Skin epidermis (tissue), 12 donors: ENCODE measurements at regions not wholly inside any gene's neighbourhood (a gene's known extent, or its start where the extent isn't known, plus 50 kb on each side); places are given as distances from the start of the nearest gene placed in this dataset.

Experiments
- H3K27ac ChIP-seq, 21 experiments: fragments of 200-600 bp; sonication (generic) in 11 of 21; one replicate each; pipeline ENCODE4 v1.5.0; 2020; ENCODE audit warnings: mild to moderate bottlenecking in 3 of 21, inconsistent platforms in 2 of 21, moderate library complexity in 2 of 21
- H3K4me3 ChIP-seq, 7 experiments: fragments of 200-600 bp; sonication (generic) in 2 of 7; one replicate each; pipeline ENCODE4 v1.5.0; 2020; ENCODE audit warnings: inconsistent platforms in 2 of 7, mild to moderate bottlenecking in 2 of 7, moderate library complexity in 1 of 7

DNA sequence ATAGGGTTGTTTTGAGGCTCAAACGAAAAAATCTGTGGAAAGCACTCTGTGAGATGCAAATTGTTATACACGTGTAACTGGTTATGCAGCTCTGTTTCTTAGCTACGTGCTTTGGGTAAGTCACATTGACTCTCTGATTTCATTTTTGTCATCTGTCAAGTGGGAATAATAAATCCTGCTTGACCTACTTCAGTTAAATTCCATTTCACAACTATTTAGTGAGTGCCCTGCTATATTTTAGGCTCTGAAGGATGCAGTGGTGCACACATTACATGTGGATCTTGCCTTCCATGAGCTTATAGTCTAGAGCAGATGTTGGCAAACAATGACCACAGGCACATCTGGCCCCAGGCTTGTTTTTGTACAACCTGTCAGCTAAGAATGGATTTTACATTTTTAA lies 133.6 kb upstream of the PLET1 start:
- H3K4me3 ChIP-seq: no peak overlapping the region

DNA sequence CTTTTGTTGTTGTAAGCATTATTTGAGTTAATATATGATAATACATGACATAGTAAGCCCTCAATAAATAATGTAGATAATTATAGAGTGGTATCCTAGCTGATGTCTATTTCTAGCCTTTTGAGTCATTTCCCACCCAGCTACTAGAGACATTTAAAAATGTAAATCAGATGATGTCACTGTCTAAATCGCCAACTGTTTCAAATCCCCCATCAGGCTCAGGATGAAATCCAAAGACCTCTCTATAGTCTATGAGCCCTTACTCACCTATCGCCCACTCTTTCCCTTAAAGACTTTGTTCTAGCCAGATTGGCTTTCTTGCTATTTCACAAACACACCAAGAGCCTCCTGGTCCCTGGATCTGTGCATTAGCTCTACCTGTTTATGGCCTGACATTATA lies 135.4 kb upstream of the PLET1 start:
- Histone ChIP-seq H3K4me3 (no peak overlapping the region), H3K27ac (no peak overlapping the region)

More for the DNA sequence above, 133.6 kb upstream of the PLET1 start:
- no peak overlapping the region for H3K27ac ChIP-seq

DNA sequence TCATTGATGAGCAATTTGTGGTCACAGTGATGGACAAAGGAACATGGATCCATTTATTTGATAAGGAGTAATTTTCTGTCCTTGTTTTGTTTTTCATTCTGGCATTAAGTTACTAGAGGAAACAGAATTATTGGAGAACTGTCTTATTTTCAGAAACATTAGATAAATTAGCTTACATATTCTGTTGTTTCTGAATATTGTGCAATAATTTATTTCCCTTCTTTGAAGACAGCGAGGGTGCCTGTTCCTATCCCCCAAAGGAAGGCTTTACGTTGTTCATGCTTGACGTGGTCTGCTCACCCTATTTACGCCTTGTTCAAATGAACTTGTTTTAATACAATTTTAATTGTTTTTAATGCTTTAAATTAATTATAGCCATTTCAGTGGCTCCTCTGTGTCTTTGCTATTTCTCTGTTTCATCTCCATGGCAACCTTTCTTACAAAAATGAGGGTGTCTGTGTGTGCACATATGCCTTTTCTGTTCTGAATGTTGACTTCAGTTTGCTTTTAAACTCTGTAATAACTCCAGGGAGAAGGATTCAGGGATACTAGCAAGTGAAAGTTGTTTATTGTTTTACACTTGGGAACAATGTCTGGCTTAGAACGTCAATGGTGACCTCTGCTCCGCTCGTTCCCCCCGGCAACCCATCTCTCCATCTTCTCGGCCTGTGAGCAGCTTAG lies 138.3 kb upstream of the PLET1 start:
- Histone ChIP-seq H3K27ac (no peak overlapping the region), H3K4me3 (no peak overlapping the region)

DNA sequence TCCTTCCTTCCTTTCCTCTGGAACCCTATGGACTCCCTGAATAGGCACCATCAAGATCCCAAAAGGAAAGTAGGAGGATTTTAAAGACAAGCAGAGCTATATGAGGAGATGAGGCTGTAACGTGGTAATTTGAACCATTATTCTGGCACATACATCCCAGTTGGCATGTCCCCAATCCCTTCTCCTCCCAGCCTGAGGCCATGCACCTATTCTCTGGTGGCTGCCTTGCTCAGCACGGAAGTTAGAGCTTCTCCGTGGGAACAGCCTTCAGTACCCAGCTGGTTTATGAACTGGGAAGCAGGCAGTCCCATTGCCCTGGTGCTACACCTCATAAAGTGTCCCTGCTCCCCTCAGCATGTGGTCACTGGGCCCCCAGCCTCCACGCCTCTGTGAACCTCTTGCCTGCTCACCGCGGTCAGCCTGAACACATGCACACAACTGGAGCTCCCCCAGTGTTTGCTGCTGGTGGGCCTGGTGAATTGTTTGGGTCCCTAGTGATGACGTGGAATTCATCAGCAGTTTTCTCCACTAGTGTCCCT lies 139.9 kb upstream of the PLET1 start:
- H3K4me3 ChIP-seq: no peak overlapping the region
- H3K27ac ChIP-seq: no peak overlapping the region

DNA sequence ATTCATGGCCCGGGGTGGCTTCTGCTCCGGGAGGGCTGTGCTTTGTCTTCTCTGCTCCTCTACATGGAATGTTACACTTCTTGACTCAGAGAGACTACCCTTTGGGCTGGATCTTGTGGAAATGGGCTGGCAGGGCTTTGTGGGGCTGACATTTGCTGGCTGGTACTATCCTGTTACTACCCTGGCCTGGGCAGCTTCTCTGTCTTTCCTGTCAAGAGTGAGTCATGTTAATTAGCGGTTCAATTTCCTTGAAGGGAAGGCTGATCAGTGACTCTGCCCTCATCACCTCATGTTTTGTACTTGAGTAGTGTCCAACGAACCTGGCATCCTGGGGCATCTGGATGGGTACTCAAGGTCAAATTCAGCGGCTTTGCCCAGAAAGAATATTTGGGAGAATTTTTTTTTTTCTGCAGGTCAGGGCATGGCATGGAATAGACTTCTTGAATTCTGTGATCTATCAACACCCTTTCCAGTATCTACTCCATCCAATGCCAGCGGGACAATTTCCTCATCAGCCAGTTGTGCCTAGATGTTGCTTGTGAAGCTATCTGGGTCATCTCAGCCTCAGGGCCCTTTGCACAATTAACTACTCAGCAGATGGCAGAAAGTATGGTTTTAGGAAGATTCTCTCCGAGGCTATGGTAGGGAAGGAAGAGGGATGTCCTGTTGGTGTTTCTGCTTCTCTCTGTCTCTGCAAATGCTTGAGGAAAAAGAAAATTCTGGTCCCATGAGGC lies 140.5 kb upstream of the PLET1 start:
- Histone ChIP-seq H3K27ac (no peak overlapping the region), H3K4me3 (no peak overlapping the region)

DNA sequence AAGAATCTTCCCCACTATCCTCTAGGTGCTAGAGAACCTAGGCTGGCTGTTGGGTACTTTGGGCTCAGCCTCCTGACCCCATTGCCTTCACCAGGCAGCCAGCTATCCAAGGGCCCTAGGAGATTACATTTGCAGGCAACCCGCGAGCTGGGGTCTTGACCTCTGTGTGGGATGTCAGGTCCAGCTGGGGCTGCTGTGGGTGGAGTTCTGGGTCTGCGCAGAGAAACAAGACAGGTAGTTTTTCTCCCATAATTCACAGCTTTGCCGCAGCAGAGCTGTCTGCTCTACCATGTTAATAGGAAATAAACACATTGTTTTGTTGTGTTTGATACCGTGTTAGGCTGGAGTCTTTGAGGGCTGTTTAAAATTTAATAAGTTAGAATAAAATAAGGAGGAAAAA lies 142.8 kb upstream of the PLET1 start:
- Histone ChIP-seq H3K4me3 (no peak overlapping the region), H3K27ac (no peak overlapping the region)

DNA sequence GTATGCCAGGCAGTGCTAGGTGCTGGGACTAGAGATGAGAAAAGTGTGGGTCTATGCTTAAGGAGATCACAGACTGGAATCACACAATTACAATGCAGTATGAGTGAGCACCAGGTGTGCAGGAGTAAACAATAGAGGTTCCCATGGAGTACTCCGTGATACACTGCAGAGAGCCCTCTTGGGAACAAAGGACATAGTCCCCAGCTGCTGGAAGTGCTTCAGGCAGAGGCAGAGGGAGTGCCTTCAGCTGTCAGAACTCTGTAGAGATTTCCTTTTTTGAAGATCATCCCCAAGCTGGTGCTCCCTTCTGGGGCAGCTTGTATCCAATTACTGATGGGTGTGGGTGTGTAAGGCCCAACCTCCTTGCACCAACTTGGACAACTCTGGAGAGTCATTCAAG lies 143.5 kb upstream of the PLET1 start:
- no peak overlapping the region for H3K27ac ChIP-seq
- H3K4me3 ChIP-seq: no peak overlapping the region

DNA sequence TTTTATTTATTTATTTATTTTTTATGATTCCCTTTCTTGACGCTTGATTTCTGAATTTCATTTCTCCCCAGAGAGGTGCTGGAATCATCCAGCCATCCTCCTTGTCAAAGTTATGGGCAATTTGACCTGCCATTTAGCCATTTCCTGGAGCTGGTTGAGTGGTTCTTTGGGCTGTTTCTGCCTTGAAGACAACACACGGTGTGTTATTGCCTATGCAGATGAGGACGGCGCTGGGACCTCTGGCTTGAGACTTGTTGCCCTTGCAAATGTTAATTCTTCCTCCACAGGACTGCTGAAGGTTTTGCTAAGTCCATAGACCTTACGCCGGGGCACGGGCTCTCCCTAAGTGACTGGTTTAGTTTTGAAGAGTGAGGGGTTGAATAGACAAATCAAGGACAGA lies 147.9 kb upstream of the PLET1 start:
- Histone ChIP-seq H3K27ac (no peak overlapping the region), H3K4me3 (no peak overlapping the region)

DNA sequence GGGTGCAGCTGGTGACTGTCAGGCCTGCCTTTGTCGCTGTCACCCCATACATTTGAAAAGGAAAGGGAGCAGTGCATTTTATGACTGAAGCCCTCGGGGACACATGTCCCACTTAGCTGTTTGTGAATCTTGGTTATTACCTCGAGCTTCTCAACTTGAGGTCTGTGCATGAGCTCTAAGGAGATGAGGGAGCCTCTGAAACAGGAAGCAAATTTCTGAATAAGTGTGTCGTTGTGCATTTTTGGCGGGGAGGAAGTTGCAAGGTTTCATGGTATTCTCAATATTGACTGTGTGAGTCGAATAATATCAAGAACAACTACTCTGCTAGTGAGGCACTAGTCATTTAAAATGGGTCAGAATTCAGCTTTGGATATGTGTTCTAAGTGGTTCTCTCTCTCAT lies 149.7 kb upstream of the PLET1 start:
- Histone ChIP-seq H3K4me3 (no peak overlapping the region), H3K27ac (no peak overlapping the region)

DNA sequence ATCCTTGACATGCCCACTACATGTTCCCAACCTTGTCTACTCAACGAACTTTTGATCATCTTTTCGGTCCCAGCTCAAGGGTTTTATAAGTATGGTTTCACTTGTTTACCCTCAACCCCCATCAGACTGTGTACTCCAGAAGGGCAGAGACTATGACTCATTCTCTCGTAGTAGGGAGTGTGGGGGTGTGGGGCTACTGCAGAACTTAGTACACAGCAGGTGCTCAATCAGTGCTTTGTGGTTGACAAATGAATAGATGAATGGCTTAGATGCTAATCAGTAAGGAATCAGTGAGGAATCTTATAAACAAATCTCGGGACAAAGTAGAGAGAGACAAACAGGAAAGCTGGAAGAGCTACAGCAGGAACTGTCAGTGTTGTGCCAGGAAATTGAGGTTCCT lies 151.7 kb upstream of the PLET1 start:
- Histone ChIP-seq H3K27ac (no peak overlapping the region), H3K4me3 (no peak overlapping the region)

DNA sequence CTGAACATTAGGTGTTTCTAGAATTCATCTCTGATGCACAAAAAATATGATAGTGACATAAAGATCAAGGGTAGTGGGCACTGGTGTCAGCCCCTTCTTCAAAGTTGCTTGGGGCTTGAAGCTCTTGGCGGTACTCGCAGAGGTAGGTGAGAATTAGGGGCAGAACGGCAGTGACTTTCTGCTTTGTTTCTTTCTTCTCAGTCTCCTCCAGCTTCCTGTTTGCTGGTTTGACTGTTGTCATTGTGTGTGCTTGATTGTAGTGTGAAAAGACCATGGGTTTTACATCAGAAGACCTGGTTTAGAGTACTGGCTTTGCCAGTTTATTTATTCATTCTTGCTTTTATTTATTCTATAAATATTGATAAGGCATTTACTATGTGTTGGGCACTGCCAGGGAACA lies 156.7 kb upstream of the PLET1 start:
- Histone ChIP-seq H3K27ac (no peak overlapping the region), H3K4me3 (no peak overlapping the region)

DNA sequence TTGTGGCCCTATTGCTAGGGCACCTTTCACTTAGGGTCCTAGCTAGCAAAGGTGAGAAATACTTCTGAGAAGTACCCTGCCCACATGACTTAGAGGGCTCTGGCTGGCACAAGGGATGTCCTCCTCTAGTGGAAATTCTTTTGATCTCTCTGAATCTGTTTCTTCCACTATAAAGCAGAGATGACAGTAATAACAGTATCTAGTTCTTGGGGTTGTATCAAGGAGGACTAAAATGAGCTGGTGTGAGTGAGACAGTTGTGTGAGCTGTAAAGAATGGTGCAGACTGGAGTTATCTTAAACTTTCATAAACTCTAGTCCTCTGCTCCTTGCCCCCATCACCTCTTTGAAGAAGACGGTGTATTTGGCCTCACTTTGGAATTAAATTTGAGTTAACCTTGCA lies 157.8 kb upstream of the PLET1 start:
- Histone ChIP-seq H3K4me3 (no peak overlapping the region), H3K27ac (no peak overlapping the region)

DNA sequence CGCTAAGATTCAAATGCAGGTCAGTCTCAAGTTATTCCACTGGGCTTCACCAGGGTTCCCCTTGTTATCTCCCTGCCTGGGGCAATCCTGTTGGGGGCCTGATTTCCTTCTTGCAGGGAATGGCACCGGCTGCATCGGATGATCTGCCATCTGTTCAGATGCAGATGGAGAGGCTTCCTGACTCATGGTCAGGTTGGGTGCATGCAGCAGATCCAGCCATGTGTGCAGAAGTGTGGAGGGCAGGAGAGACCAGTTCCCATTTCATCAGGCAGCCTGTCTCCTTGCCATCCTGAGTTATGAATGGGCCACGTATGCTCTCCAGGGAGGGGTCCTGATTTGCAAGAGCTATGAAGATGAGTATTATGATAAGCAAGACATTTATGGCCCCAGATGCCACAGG lies 161.2 kb upstream of the PLET1 start:
- H3K27ac ChIP-seq: no peak overlapping the region
- H3K4me3 ChIP-seq: no peak overlapping the region

DNA sequence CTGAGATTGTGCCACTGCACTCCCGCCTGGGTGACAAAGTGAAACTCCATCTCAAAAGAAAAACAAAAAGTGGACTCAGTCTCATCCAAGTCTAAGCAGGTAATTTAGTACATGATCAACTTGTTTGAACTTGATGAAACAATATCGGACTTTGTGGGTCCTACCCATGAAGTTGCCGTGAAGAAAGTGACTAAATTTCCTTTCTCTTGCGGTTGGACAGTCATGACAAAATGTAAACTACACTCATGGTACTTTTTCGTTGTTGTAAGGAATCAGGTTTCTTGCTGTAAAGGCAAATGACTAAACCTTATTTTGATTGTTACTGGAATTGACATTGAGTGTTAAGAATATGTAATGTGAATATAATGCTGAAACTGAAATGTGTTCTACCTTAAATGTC lies 164.5 kb upstream of the PLET1 start:
- no peak overlapping the region for H3K27ac ChIP-seq
- H3K4me3 ChIP-seq: no peak overlapping the region

DNA sequence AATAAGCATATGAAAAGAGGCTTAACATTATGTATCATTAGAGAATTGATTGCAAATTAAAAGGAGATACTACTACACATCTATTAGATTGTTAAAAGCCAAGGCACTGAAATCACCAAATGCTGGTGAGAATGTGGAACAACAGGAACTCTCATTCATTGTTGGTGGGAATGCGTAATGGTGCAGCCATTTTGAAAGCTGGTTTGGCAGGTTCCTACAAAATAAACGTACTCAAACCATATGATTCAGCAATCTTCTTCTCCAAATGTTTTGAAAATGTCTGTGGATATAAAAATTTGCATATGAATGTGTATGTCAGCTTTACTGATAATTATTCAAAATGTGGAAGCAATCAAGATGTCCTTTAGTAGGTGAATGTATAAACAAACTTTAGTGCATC lies 176.4 kb upstream of the PLET1 start:
- Histone ChIP-seq H3K27ac (no peak overlapping the region), H3K4me3 (no peak overlapping the region)

DNA sequence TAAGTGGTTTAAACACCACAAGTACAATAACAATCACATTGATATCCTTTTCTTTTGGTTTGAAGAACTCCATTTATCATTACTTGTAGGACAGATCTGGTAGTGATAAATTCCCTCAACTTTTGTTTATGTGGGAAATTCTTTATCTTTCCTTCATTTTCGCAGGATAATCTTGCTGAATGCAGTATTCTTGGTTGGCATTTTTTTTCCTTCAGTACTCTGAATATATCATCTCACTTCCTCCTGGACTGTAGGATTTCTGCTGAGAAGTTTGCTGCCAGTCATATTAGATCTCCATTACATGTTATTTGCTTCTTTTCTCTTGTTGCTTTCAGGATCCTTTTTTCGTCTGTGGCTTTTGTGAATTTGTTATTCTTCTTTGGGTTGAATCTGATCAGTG lies 179.0 kb upstream of the PLET1 start:
- no peak overlapping the region for H3K27ac ChIP-seq
- no peak overlapping the region for H3K4me3 ChIP-seq

DNA sequence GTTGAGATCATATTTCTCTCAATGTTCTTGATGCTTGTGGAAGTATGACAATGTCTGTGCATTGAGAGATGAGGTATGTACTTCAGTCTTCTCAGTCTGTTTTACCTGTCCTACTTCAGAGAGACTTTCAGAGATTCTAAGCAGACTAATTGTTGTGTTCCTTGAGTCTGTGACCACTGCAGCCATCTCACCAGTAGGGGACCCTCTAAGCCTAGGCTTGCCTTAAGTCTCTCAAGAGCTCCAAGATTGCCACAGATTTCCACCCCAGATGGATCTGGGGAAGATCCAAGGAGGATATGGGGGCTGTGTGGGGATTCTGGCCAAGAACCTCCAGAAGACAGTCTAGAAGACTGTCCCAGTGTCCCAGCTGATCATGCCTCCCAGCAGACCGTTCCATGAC lies 179.9 kb upstream of the PLET1 start:
- H3K27ac ChIP-seq: no peak overlapping the region

DNA sequence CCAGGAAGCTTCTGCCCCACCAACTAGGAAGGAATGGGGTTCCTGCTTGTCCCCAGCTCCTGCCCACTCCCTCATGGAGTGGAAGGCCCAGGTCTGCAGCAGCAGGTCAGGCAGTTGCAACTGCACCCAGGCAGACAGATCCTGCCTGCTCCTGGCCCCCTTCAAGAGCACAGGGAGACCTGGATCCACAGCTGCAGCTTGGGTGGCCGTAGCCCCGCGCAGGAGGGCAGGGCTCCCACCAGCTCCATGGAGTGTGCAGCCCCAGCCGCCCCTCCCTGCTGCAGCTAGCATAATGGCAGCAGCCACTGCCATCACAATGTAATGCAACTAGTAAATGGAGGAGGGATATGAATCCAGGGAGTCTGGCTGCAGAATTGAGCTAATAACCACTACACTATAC lies 187.5 kb upstream of the PLET1 start:
- Histone ChIP-seq H3K27ac (no peak overlapping the region), H3K4me3 (no peak overlapping the region)

More for the DNA sequence above, 179.9 kb upstream of the PLET1 start:
- no peak overlapping the region for H3K4me3 ChIP-seq

DNA sequence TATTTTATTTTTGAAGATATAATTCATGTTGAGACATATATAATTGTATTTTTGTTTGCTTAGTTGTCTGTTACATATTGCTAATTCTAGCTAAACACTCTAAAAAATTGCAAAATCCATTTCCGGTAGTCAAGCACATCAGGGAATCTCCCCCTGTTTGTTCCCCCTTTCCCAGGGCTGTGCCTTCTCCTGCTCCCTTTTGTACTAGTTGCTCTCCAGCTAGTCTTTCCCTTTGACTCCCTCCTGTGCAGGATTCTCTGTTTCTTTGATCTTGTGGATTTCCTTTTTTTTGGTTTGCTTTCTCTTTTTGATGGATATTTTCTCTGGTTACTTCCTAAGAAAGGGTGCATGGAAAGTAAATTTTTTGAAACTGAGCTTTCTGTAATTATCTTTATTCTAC lies 188.1 kb upstream of the PLET1 start:
- Histone ChIP-seq H3K27ac (no peak overlapping the region), H3K4me3 (no peak overlapping the region)

DNA sequence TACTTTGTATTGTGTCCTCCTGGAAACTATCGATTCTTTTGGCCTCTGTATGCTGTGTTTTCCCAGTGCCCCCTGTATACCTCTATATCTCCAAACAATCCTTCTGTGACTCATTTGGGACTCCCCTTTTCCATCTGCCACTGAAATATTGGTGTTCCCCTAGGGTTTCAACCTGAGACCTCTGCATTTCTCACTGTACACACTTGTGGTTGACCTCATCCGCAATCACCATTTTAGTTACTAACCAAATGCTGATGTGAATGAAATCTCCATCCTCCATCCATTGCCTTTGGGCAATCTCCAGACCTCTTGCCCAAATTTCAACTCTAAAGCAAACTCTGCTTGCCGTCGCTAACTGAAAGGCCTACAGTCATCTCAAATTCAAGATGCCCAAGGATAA lies 190.6 kb upstream of the PLET1 start:
- Histone ChIP-seq H3K27ac (no peak overlapping the region), H3K4me3 (no peak overlapping the region)
